Amygdala (tissue), 56 donors: ENCODE measurements at regions not wholly inside any gene's neighbourhood (a gene's known extent, or its start where the extent isn't known, plus 50 kb on each side); places are given as distances from the start of the nearest gene placed in this dataset.

ENCODE experiments used
- DNase-seq, 56 donors: peaks; one replicate each; lab custom pipeline; 2025; lab: John Stamatoyannopoulos, UW

- no peak for DNase-seq
These were observed 376.3 kb downstream of the EPHA4 start for GRCh38 chr2:221195829-221196228.

GRCh38 chr2:221197225-221197856, 374.8 kb downstream of the EPHA4 start:
- no peak for DNase-seq

- no peak for DNase-seq
These were observed 373.8 kb downstream of the EPHA4 start for GRCh38 chr2:221198309-221198708.

- no peak for DNase-seq
These were observed 371.8 kb downstream of the EPHA4 start for GRCh38 chr2:221200184-221200839.

- DNase-seq = no peak
These were observed 369.7 kb downstream of the EPHA4 start for GRCh38 chr2:221202431-221202830.

GRCh38 chr2:221203125-221203524, 369.0 kb downstream of the EPHA4 start:
- DNase-seq = no peak

- DNase-seq = no peak
These were observed 368.2 kb downstream of the EPHA4 start for GRCh38 chr2:221203856-221204255.

- DNase-seq = no peak
These were observed 367.4 kb downstream of the EPHA4 start for GRCh38 chr2:221204699-221205098.

- no peak for DNase-seq
These were observed 366.9 kb downstream of the EPHA4 start for GRCh38 chr2:221205103-221205673.

- DNase-seq = no peak
These were observed 361.4 kb downstream of the EPHA4 start for GRCh38 chr2:221210686-221211085.

GRCh38 chr2:221211653-221212052, 360.5 kb downstream of the EPHA4 start:
- no peak for DNase-seq

GRCh38 chr2:221212105-221212504, 360.0 kb downstream of the EPHA4 start:
- DNase-seq = no peak

GRCh38 chr2:221215487-221215886, 356.6 kb downstream of the EPHA4 start:
- no peak for DNase-seq

- no peak for DNase-seq
These were observed 355.5 kb downstream of the EPHA4 start for GRCh38 chr2:221216636-221217035.

GRCh38 chr2:221225752-221226151, 346.4 kb downstream of the EPHA4 start:
- DNase-seq = no peak

GRCh38 chr2:221228214-221228769, 343.8 kb downstream of the EPHA4 start:
- DNase-seq = no peak

GRCh38 chr2:221229099-221229498, 343.0 kb downstream of the EPHA4 start:
- no peak for DNase-seq

- no peak for DNase-seq
These were observed 340.6 kb downstream of the EPHA4 start for GRCh38 chr2:221231511-221231910.

GRCh38 chr2:221235941-221236340, 336.2 kb downstream of the EPHA4 start:
- no peak for DNase-seq

- no peak for DNase-seq
These were observed 331.0 kb downstream of the EPHA4 start for GRCh38 chr2:221241072-221241471.

GRCh38 chr2:221243771-221244170, 328.3 kb downstream of the EPHA4 start:
- no peak for DNase-seq

- no peak for DNase-seq
These were observed 327.1 kb downstream of the EPHA4 start for GRCh38 chr2:221245045-221245444.
